HT1080 (cell line): ENCODE measurements at regions not wholly inside any gene's neighbourhood (a gene's known extent, or its start where the extent isn't known, plus 50 kb on each side); places are given as distances from the start of the nearest gene placed in this dataset.
"Not testable (repeated sequence)": the region's sequence is repeated elsewhere in the genome, so short reads cannot be mapped to it uniquely, and the experiment has no call there.

Source experiments
- DNase-seq: peaks from one replicate; pipeline ENCODE4 v3.0.0-alpha.2; 2015; ENCODE audit warnings: low read depth

DNA sequence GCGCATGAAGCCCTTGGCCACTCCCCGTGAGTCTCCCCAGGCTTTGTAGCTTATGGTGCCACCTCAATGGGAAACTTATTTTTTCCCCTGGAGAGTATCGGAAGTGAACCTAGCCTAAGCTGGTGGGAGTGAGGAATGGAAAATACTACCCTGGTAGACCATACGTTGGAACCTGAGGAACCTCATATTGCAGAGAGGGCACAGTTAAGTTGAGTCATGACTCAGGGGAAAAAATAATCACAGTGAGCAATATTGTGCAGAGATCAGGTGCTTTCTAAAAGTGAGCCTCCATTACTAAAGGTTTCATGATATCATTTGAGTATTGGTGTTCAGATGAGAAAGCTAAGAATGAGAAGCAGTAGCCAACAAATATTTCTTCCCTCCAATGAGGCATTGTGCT, 360.5 kb upstream of the NT5C1B start:
- DNase-seq, result peak; percentile 3

DNA sequence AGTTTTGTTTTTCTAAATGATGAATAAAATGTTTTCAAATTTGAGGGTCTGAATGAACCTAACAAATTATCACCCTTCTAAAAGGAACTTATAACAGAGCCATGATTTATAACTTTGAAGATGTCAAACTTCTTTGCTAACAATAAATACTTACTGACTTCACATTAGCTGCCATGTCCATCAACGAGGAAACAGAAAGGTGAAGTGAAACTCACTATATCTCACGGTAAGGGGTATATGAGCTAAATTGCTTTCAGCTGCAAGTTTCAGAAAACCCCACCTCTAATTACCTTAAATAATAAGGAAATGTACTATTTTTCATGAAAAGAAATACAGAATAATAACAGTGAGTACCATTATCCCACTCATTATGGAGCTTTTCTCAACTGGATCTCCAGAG, 350.8 kb upstream of the NT5C1B start:
- DNase-seq, result no peak

DNA sequence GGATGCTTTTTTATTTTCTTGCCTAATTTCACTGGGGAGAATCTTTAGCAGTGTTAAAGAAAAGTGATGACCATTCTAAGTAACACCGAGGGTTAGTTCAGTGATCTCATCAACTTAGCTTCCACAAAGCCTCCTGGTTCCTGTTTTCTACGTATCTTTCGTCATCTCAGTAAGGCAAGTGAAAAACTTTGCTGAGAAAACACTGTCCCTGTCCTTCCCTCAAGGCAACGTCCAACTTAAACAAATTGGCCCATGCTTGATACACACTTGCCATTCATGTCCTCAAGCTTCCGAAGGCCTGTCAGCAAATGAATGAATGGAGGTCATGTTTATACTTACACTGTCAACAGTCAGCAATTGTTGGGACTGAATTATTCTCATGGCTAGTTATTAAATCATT, 350.4 kb upstream of the NT5C1B start:
- not testable (repeated sequence) for DNase-seq

DNA sequence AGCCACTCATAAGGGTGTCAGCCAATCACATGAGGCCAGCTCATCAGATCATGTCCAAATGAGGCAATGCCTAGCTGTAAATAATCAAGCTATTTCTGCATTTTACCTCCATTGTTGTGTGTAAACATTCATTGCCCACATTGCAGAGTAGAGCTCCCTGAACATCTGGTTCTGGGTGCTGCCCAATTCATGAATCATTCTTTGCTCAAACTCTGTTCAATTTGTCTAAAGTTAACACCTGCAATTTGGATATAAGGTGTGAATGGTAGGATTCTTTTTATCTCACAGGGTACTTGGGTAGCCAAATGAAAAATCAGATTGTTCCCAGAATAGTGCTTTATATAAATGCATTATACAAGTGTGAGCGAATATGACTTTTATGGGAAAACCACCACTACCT, 345.5 kb upstream of the NT5C1B start:
- no peak for DNase-seq

GRCh38 chr2:18932853-18933252, 343.5 kb upstream of the NT5C1B start:
- DNase-seq, result no peak

- DNase-seq, result no peak
Observed at GRCh38 chr2:18930971-18931370, 341.6 kb upstream of the NT5C1B start.

GRCh38 chr2:18927525-18928232, 338.3 kb upstream of the NT5C1B start:
- DNase-seq, result no peak

GRCh38 chr2:18926631-18927524, 337.5 kb upstream of the NT5C1B start:
- DNase-seq, result no peak

DNA sequence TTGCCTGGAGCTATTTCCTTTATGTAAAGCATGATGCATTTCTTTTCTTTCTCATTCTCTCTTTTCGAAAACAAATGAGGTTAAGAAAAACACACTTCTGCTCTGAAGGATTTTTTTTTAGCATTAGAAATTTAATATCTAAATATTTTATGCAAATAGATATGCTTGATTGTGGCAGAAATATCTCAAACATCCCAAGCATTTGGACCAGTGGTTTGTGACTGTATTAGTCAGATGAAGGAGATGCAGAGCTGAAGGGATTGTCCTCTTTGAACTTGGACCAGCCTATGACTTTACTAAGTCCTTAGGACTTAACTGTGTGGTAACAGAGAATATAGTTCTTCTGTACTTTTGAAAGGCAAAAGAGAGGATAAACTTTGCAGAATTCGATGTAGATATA, 335.9 kb upstream of the NT5C1B start:
- peak; percentile 54 for DNase-seq

DNA sequence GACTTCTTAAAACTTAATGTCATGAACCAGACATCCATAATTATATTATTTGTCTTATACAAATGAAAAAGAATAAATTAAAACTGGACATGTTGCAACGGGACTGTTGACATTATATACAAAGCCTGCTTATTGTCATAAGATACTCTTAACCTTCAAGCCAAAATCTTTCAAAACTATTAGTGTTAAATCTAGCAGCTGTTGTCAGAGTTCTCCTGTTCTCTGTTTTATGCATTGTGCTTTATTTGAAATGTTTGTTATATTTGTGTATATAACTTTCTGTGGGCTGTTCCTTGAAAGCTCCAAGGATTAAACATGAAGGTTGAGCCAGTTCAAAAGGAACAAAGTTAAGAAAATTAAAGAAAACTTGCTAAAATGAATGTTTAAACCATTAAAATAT, 335.5 kb upstream of the NT5C1B start:
- DNase-seq, result no peak

DNA sequence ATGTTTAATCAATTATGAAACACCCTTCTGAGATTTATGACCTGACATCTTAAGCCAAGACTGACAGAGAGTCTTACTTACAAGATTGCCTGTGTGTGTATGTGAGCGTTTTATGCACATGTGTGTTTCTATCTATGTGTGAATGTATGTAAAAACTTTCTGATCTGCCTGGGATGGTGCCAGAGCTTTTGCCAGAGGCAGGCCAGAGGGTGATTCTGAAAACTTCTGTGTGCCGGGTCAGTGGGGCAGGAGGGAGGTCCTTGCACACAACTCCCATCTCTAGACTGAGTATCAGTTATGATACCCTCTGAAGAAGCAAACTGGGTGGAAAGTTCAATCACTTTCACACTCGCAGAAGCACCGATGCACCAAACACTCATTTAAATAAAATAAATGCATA, 335.0 kb upstream of the NT5C1B start:
- DNase-seq, result no peak

DNA sequence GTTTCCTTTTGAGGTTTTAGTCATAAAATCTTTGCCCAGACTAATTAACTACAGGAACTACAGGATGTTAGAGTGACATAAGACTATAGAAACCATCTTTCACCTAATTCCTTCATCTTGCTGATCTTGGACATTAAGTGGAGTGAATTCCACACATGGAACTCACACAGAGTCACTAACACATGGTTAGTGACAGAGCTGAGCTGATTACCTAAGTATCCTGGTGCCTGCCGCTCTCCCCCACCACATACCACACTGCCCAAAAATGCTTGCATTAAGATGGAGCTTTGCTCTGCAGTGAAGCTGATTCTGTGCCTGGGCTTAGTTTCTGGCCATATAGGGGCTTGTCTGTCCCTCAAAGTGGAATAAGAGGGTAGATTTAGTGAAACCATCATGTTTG, 332.9 kb upstream of the NT5C1B start:
- DNase-seq, result no peak

- DNase-seq, result no peak
Observed at GRCh38 chr2:18918280-18918679, 328.9 kb upstream of the NT5C1B start.

DNA sequence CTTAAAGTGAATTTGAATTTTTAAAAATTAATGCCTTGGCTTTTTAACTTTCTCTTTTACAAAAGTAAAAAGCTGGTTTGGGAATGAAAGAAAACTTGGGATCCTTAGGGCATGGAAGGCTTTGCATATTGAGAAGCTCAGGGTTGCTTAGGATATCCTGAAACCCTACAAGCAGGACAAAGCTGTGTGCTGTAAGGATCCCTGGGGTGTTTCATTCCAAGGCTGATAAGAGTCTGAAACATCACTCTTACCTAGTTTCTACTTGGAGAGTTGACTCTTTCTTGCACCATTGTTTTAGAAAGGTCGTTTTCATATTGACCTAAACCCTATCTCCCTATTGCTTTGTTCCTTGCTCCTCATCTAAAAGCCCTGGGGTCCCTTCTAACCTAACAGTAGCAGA, 325.9 kb upstream of the NT5C1B start:
- DNase-seq, result no peak

DNA sequence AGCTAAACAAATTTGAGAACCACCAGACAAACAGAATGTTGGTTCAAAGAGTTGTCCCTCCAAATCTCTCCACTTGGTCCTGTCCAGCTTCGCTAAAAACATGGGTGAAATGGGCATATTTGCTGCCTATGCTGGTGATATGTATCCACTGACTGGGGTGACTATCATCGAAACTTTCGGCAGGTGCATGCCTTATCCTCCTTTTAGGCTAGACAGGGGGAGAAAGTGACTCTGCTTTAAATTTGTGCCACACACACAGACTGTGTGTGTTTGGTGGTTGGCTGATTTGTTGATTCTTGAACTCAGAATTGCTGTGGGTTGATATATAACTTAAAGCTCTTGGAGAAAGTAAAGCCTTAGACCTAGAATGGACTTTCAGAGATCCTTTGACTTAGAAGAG, 324.1 kb upstream of the NT5C1B start:
- DNase-seq, result no peak

DNA sequence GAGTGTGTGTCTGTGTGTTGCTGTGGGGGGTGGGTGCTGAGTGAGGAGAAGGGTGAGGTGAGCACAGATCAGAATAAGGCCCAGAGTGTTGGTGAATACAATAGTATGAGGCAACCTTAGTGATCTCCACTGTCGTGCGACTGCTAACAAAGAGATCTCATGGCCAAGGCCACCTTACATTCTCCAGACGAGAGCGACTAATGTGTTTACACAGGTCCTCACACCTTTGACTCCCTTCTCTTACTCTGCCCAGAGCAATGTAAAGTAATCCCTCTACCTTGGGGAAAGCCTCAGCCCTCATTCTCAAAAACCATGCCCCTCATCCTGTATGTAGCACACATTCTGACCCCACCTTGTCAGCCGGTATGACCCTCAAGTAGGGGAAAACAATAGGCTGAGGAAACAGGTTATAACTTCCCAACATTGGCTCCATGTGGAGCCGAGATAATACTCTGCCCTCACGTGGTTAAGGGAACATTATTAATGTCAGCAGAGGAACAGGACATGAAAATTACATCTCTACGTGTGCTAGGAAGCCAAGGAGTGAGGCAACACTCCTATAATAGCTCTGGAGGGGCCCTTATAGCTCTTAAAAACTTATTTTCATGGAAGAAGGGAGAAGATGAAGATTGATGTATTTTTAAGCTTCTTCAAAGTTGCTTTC, 323.0 kb upstream of the NT5C1B start:
- DNase-seq, result no peak

- DNase-seq, result no peak
Observed at GRCh38 chr2:18911416-18911815, 322.0 kb upstream of the NT5C1B start.

GRCh38 chr2:18910843-18911242, 321.5 kb upstream of the NT5C1B start:
- DNase-seq, result peak; percentile 81

DNA sequence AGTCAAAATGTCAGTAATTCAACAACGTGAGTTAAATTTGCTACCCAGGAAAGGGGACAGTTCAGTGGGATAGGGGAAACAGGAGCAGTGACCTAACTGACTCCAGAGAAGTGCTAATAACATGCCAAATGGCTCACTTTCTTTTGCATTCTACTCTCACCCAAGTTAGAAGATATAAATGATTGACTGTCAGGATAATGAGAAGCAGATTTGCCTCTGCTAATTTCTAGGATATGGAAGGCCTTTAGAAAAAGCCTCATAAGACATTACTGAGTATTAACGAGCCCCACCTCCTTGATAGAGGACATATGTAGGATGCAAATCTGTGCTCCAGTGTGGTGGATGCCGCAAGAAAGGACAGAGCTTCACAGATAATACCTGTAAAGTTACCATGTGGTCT, 318.6 kb upstream of the NT5C1B start:
- DNase-seq, result no peak

GRCh38 chr2:18907508-18907907, 318.1 kb upstream of the NT5C1B start:
- DNase-seq, result peak; percentile 68

DNA sequence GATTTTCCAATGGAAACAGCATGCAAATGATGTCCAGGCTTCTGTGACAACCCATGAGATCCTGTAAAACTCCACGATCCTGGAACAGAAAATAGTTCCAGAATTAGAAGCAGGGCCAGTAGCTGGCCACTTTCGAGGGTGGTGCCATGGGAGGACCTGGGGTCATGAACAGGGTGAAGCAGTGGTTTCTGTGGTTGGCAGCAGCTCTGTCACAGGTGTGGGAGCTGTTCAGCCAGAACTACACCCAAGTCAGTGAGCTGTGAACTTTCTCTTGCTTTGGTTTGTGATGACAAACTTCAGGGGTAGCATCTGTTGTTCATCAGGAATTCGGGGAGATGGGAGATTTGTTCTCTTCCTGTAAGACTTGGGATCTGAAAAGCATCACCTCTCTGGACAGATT, 314.4 kb upstream of the NT5C1B start:
- peak; percentile 49 for DNase-seq

DNA sequence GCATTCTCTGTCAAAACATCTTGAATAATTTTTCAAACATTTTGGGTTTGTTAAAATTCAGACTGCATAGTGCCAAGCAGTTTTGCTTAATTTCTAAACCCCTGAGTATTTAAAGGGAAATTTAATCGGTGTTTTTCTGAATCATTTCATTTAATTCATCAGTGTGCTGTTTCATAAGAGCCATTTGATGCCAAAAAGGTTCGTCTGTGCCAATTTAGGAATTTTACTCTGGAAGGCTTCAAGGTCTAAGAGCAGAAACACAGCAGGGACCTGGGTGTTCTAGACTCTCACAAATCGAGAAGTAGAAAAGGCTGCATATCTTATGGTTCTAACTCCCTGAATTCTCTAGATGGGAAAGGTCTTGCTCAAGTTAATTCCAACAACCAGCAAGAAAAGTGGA, 311.9 kb upstream of the NT5C1B start:
- DNase-seq, result no peak
